AG04449 (cell line): ENCODE measurements at regions not wholly inside any gene's neighbourhood (a gene's known extent, or its start where the extent isn't known, plus 50 kb on each side); places are given as distances from the start of the nearest gene placed in this dataset.

Experiments
- CTCF ChIA-PET: fragments of 350-600 bp; formaldehyde crosslinking; extraction: SDS; loops from one replicate; lab custom pipeline; 2021; ENCODE audit warnings: antibody characterized with exemption; lab: Yijun Ruan, JAX
- POLR2A ChIA-PET: fragments of 400-600, 350-600 bp; formaldehyde crosslinking; extraction: SDS; loops from one replicate; lab custom pipeline; 2020; ENCODE audit warnings: antibody characterized with exemption, inconsistent platforms; lab: Yijun Ruan, JAX
- DNase-seq: peaks from one replicate; pipeline ENCODE4 v3.0.0-alpha.2; 2010; ENCODE audit warnings: low read depth, low spot score
- H3K4me3 ChIP-seq: 2 replicates; pipeline ENCODE4 v1.5.1; 2011; ENCODE audit warnings: low read depth, mild to moderate bottlenecking, control low read depth, low read length
- CTCF ChIP-seq: IDR thresholded peaks from one replicate; pipeline ENCODE4 v1.5.1; 2011; ENCODE audit warnings: mild to moderate bottlenecking, moderate library complexity, low read length, control low read depth, inconsistent platforms; ENCODE audit not compliant: insufficient read depth; ENCODE audit errors: missing control alignments

GRCh38 chr2:15768142-15768541 is 172.2 kb upstream of the MYCN start:
- DNase-seq: no peak
- TF ChIP-seq CTCF: no peak
- CTCF ChIA-PET: no interaction called here
- no peak overlapping the region for H3K4me3 ChIP-seq
- POLR2A ChIA-PET: no interaction called here

GRCh38 chr2:15768615-15769014 is 171.7 kb upstream of the MYCN start:
- DNase-seq: no peak
- POLR2A ChIA-PET: no interaction called here
- CTCF ChIA-PET: no interaction called here
- no peak overlapping the region for H3K4me3 ChIP-seq
- no peak for TF ChIP-seq CTCF

GRCh38 chr2:15769235-15769634 is 171.1 kb upstream of the MYCN start:
- no peak for TF ChIP-seq CTCF
- no peak for DNase-seq
- CTCF ChIA-PET: no interaction called here
- no peak overlapping the region for H3K4me3 ChIP-seq
- POLR2A ChIA-PET: no interaction called here

GRCh38 chr2:15769676-15770547 is 170.4 kb upstream of the MYCN start:
- DNase-seq: no peak
- TF ChIP-seq CTCF: no peak
- ChIA-PET POLR2A (no interaction called here), CTCF (no interaction called here)
- no peak overlapping the region for H3K4me3 ChIP-seq

GRCh38 chr2:15770606-15771005 is 169.7 kb upstream of the MYCN start:
- DNase-seq: no peak
- no peak for TF ChIP-seq CTCF
- no peak overlapping the region for H3K4me3 ChIP-seq
- POLR2A ChIA-PET: no interaction called here
- CTCF ChIA-PET: no interaction called here

- no peak overlapping the region for H3K4me3 ChIP-seq
- no peak for TF ChIP-seq CTCF
- CTCF ChIA-PET: no interaction called here
- DNase-seq: no peak
- POLR2A ChIA-PET: no interaction called here
These were observed 169.2 kb upstream of the MYCN start for GRCh38 chr2:15771124-15771523.
